Cerebellar cortex (tissue), 1 donor: ENCODE measurements at regions not wholly inside any gene's neighbourhood (a gene's known extent, or its start where the extent isn't known, plus 50 kb on each side); places are given as distances from the start of the nearest gene placed in this dataset.

Source experiments
- DNase-seq: peaks from one replicate; pipeline ENCODE4 v3.0.0-alpha.2; 2015; ENCODE audit warnings: low spot score

- DNase-seq = no peak
These were observed 131.6 kb downstream of the TPRA1 start for GRCh38 chr3:127458696-127459604.

DNA sequence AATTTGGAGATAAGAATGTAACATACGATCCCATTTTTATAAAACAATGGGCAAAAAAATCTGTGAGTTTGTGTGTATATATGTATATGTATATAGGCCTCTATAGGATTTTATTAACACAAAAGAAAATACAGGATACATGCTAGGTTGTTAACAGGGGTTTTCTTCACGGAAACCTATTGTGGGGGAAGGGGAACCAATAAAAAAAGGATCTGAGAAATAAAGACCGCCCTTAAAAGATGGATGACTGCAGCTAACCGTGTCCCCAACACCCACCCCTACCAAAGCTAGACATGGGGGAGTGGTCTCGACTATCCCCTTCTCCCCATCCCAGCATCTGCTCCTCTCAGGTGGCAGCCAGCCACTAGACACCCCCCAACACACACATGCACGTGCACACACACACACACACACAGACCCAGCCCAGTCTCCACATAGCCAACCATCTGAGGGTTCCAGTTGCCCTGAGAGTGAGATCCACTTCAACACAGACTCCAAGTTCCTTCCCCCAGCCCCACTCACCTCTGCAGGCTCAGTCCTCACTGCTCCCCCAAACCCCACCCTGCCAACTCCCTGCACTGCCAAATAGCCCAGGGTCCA lies 132.9 kb downstream of the TPRA1 start:
- DNase-seq = no peak

- no peak for DNase-seq
These were observed 133.4 kb downstream of the TPRA1 start for GRCh38 chr3:127457094-127457475.

DNA sequence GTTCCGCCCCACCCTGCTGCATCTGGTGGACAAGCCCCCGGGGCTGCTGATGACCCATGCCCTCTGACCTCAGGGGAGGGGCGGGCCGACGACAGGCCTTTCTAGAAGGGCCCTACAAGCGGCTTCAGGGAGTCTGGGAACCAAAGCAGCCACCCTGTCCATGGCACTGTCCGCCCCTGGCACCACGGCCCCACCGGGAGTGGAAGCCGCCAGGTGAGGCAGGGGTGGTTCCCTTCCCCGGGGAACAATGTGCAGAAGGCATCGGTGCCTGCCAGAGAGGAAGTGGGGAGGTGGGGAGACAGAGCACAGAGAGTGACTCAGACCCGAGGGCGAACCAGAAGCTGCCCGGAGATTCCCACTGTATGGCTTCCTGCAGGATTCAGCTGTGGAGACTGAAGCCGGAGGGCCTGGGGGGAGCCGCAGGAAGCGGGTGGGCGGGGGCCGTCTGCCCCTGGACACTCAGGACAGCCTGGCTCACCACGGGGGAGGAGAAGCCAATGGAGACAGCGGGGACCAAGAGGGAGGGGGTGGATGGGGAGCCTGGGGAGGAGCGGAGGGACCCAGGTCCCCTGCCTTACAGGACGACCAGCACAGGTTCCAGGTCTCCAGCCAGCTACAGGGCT lies 134.0 kb downstream of the TPRA1 start:
- DNase-seq = no peak

- DNase-seq = peak; percentile 67
These were observed 134.7 kb downstream of the TPRA1 start for GRCh38 chr3:127455541-127456450.

DNA sequence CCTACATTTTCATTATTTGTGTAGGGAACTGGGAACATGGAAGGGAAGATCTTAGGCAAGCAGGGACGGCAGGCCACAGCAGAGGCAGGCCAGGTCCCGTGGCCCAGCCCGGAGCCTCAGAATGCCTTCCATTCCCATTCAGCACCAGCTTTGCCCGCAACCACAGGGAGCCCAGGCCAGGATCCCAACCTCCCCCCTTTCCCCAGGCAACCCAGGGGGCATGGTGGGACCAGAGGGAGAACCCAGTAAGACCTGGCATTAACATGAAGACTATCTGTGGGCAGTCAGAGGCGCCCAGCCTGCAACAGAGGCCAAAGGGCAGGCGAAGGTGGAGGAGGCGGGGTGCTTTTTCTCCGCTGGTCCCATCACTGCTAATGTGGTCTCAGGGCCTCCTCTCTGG lies 135.6 kb downstream of the TPRA1 start:
- no peak for DNase-seq

DNA sequence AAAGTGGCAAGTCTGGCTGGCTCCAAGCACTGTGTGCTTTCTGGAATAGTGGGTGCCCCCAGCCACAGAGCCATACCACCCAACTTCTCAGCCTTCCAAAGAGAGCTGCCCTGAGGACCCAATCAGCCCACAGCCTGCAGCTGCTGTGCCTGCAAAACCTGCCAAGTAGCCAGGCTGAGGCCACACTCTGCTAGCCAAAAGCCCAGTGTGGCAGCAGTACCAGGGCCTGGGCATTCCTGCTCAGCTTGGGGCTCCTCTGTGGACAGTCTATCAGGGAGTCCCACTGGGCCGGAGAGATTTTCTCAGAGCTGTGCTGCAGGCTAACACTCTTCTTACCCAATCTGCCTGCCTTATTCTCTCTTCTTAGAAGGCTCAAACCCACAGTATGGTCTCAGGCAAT lies 136.5 kb downstream of the TPRA1 start:
- DNase-seq = no peak

DNA sequence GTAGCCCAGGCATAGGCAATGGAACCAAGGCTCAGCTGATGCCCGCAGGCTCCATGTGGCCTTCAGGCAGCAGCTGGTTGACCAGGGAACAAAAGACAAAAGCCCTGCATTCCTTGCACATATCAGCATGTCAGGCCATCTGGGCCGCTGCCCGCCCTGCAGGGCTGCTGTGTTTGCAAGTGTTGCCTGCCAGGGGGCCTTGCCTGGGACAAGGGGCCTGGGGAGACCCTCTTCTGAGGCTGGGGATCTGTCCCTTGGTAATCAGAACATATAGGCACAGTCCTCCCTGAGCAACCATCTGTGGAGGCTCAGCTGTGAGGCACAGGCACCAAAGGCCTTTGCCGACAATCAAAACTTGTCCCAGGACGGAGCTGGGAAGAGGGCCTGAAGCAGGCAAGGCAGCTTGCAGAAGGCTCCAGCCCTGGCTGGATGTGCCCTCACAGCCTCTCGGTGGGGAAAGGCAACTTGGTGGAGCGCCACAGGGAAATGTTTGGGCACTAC lies 138.2 kb downstream of the TPRA1 start:
- DNase-seq = no peak

- DNase-seq = no peak
These were observed 139.2 kb downstream of the TPRA1 start for GRCh38 chr3:127451321-127451720.

DNA sequence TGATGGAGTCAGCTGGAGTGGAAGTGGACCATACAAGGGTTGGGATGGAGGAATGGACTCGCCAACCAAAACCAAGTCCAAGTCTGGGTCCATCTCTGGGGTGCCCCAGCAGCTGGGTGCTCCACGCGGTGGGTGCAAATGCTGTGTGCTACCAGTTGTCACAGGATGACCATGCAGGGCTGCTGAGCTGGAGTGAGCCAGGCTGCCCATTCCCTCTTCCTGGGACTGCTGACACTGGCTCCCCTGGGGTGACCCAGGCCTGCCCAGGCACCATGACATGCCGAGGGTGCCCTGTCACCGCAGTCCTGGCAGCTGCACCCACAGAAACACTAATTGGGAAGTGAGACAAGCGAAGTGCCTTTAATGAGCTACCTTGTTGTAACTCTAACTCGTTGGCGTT lies 140.2 kb downstream of the TPRA1 start:
- DNase-seq = no peak

GRCh38 chr3:127449486-127450212 lies 140.9 kb downstream of the TPRA1 start:
- no peak for DNase-seq

DNA sequence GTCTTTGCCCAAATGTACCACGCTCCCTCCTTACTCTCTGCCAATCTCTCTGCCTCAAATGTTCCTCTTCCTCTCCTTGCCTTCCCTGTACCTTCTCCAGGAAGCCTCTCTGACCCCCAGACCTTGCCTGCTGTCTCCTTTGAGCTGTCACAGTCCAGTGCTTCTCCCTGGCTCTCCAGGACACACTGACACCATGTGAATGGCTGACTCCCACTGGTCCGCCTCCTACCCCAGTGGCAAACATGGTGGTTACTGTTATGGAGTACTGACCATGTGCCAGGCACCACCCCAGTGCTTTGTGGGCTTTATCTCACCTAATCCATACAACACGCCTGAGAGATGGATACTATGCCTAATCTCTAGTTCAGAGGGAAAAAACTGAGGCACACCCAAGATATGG lies 141.9 kb downstream of the TPRA1 start:
- no peak for DNase-seq

DNA sequence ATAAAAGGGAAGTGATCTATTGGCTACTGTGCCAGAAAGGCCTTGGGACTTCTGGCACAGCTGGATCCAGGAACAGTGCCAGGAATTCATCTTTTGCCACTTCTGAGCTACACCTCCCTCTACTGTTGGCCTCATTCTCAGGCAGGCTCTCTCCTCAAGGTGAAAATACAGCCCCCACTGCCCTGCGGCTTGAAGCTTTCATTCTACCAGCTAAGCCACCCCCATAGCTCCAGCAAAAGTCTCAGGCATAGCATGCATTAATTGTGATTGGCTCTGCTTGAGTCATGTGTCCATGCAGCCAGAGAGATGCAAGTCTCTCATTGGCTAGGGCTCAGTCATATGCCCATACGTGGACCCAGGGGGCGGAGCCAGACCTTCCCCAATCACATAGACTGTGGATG lies 142.4 kb downstream of the TPRA1 start:
- no peak for DNase-seq

DNA sequence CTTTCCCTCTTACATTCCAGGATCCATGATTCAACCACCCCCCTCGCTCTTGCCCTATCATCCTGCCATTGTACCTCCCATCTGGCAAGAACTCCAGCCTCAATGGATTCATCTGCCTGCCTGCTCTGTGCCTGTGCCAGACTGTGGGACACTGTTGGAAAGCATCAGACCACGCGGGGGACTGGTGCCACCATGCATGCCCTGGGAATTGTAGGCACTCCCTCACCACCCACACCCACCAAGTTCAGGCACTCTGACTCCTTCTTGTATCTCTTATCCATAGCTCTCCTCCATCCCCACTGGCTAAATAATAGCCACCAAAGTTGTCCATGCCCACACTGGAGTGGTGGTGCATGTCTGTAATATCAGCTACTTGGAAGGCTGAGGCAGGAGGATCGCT lies 143.8 kb downstream of the TPRA1 start:
- no peak for DNase-seq

- DNase-seq = no peak
These were observed 144.8 kb downstream of the TPRA1 start for GRCh38 chr3:127445581-127446343.

DNA sequence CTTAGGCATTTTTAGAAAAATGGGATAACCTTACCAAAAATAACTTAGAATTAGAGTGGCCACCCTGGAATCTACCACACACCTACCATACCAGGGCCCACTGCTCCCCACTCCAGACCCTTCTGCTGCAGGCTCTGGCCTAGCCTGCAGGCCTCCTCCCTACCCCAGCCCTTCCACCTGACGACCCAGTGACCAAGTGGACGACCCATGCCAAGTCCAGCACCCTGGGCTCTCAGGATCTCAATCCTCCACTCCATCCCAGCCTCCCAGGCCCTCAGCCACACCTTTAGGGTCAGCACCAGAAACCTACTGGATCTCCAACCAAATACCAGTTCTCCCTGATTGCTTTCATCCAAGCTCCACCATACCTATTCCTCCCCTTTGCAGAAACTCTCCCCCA lies 145.8 kb downstream of the TPRA1 start:
- DNase-seq = no peak

- no peak for DNase-seq
These were observed 146.8 kb downstream of the TPRA1 start for GRCh38 chr3:127443581-127444375.

DNA sequence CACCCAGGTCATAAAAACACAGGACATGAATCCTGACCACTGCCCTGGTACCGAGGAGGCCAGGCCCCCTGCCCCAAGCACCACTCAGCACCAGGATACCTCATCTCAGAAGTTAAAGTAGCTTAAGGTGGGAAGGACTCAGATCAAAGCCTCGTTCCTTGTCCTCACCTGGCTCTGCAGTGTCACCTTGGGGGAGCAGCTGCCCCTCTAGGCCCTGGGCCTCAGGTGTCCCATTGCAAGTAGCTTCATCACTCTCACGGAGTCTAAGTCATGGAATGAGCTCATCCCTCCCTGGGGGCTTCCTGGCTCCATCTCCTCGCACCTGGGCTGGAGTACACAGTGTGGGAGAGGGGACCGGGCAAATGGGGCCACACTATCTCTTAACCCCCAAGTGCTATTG lies 148.0 kb downstream of the TPRA1 start:
- DNase-seq = no peak

- no peak for DNase-seq
These were observed 148.8 kb downstream of the TPRA1 start for GRCh38 chr3:127441764-127442163.

DNA sequence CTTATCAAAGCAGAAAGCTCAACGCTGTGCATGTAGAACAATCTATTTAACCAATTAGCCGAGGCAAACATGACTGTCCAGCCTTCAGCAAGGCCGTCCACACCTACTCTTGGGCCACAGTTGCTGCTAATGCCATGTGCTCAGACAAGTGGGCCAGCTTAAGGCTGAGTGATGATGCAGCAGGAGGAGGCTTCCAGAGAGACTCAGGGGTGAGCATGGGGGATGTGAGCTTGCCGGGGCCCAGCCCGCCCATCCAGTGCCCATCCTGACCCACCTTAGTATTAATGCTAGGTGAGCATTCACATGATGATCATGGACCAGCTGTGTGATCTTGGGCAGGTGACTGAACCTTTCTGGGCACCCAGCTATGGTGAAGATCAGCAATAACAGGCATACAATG lies 150.1 kb downstream of the TPRA1 start:
- DNase-seq = no peak
